Thyroid gland (tissue), 4 donors: ENCODE measurements at regions not wholly inside any gene's neighbourhood (a gene's known extent, or its start where the extent isn't known, plus 50 kb on each side); places are given as distances from the start of the nearest gene placed in this dataset.

ENCODE experiments used
- DNase-seq, 2 donors: peaks; one replicate each; pipeline ENCODE4 v3.0.0-alpha.2; 2019
- H3K27ac ChIP-seq, 3 donors: fragments of 200-600 bp; sonication (generic); 1 replicate in 2 of 3; 2 replicates in 1 of 3; pipeline ENCODE4 v1.5.1; 2016 to 2019; ENCODE audit warnings: mild to moderate bottlenecking in 1 of 3, moderate library complexity in 1 of 3
- H3K27me3 ChIP-seq: fragments of 200-600 bp; sonication (generic); one replicate; pipeline ENCODE4 v1.5.1; 2019
- H3K36me3 ChIP-seq, 2 donors: fragments of 200-600 bp; sonication (generic); one replicate each; pipeline ENCODE4 v1.5.1; 2016 to 2019
- H3K4me1 ChIP-seq, 2 donors: fragments of 200-600 bp; sonication (generic); one replicate each; pipeline ENCODE4 v1.5.1; 2017 to 2019
- H3K4me3 ChIP-seq, 3 donors: fragments of 200-600 bp; sonication (generic); replicated peaks in 1 of 3; 1 replicate in 2 of 3; 2 replicates in 1 of 3; pipeline ENCODE4 v1.5.1; 2016; ENCODE audit warnings: mild to moderate bottlenecking in 1 of 3
- H3K9me3 ChIP-seq: fragments of 200-600 bp; sonication (generic); one replicate; pipeline ENCODE4 v1.5.1; 2017
- CTCF ChIP-seq, 6 experiments: fragments of 200-600 bp in 3 of 6; fragments of 450-650 bp in 3 of 6; sonication (generic) in 3 of 6; IDR thresholded peaks; one replicate each; pipeline ENCODE4 v1.5.1; 2016 to 2019; ENCODE audit warnings: antibody characterized with exemption in 6 of 6, mild to moderate bottlenecking in 2 of 6, inconsistent platforms in 1 of 6, moderate library complexity in 1 of 6
- POLR2A ChIP-seq, 2 donors: fragments of 450-650 bp; IDR thresholded peaks; one replicate each; pipeline ENCODE4 v1.6.1; 2017; ENCODE audit warnings: antibody characterized with exemption in 2 of 2, mild to moderate bottlenecking in 2 of 2, moderate library complexity in 1 of 2
- WGBS, 2 donors: methylation state at CpG; one replicate each; pipeline ENCODE4 v1.1.5; 2017; 5-methylcytosine and 5-hydroxymethylcytosine counted together
- intact Hi-C: fragments of 100-400 bp; cut with DNase I; formaldehyde crosslinking; loops from one replicate; pipeline ENCODE4 v1.15.1; 2023

- 24 to 43% methylated on average over 2 of the region's 2 CpGs for whole genome bisulfite sequencing, 2 donors
- TF ChIP-seq POLR2A (IDR thresholded peaks at IDR 0.05) (no peak), CTCF (IDR thresholded peaks at IDR 0.05) (no peak)
- Histone ChIP-seq H3K4me1 (no peaks in the 10 kb centered on the region), H3K27me3 (no peaks in the 10 kb centered on the region), H3K9me3 (no peaks in the 10 kb centered on the region), H3K4me3 (no peak overlapping the region), H3K27ac (no peak overlapping the region), H3K36me3 (no peaks in the 10 kb centered on the region)
- no peak for DNase-seq
- intact Hi-C loops, result no loop called here
Observed at GRCh38 chr3:82001276-82001923, 240.0 kb upstream of the GBE1 start.

- Histone ChIP-seq H3K36me3 (no peaks in the 10 kb centered on the region), H3K4me1 (no peaks in the 10 kb centered on the region), H3K4me3 (no peak overlapping the region), H3K27me3 (no peaks in the 10 kb centered on the region), H3K27ac (no peak overlapping the region), H3K9me3 (no peaks in the 10 kb centered on the region)
- TF ChIP-seq POLR2A (IDR thresholded peaks at IDR 0.05), result no peak
- TF ChIP-seq CTCF (IDR thresholded peaks at IDR 0.05), result no peak
- intact Hi-C loops, result no loop called here
- DNase-seq, result peak in 1 of 2 donors; percentile 1
- WGBS, 2 donors, result 62 to 69% methylated on average over 1 of the region's 1 CpG
Observed at GRCh38 chr3:82000773-82001172, 239.3 kb upstream of the GBE1 start.

GRCh38 chr3:82000350-82000749, 238.9 kb upstream of the GBE1 start:
- WGBS, 2 donors, result 98 to 100% methylated on average over 1 of the region's 1 CpG
- intact Hi-C loops, result no loop called here
- no peak for DNase-seq
- no peaks in the 10 kb centered on the region for H3K4me1 ChIP-seq
- H3K4me3 ChIP-seq, result no peak overlapping the region
- no peaks in the 10 kb centered on the region for H3K36me3 ChIP-seq
- TF ChIP-seq CTCF (IDR thresholded peaks at IDR 0.05) (no peak), POLR2A (IDR thresholded peaks at IDR 0.05) (no peak)
- no peak overlapping the region for H3K27ac ChIP-seq
- no peaks in the 10 kb centered on the region for H3K9me3 ChIP-seq
- H3K27me3 ChIP-seq, result no peaks in the 10 kb centered on the region

- Histone ChIP-seq H3K4me3 (no peak overlapping the region), H3K27ac (no peak overlapping the region), H3K9me3 (no peaks in the 10 kb centered on the region), H3K36me3 (no peaks in the 10 kb centered on the region), H3K27me3 (no peaks in the 10 kb centered on the region), H3K4me1 (no peaks in the 10 kb centered on the region)
- WGBS, 2 donors, result 79 to 85% methylated on average over 3 of the region's 3 CpGs
- no peak for DNase-seq
- TF ChIP-seq POLR2A (IDR thresholded peaks at IDR 0.05), result no peak
- no peak for TF ChIP-seq CTCF (IDR thresholded peaks at IDR 0.05)
- intact Hi-C loops, result no loop called here
Observed at GRCh38 chr3:81998907-81999306, 237.5 kb upstream of the GBE1 start.

- Histone ChIP-seq H3K4me3 (no peak overlapping the region), H3K4me1 (no peaks in the 10 kb centered on the region), H3K27ac (no peak overlapping the region), H3K9me3 (no peaks in the 10 kb centered on the region), H3K27me3 (no peaks in the 10 kb centered on the region), H3K36me3 (no peaks in the 10 kb centered on the region)
- TF ChIP-seq CTCF (IDR thresholded peaks at IDR 0.05), result no peak
- TF ChIP-seq POLR2A (IDR thresholded peaks at IDR 0.05), result no peak
- peak in 1 of 2 donors; percentile 1 for DNase-seq
- 34 to 36% methylated on average over 2 of the region's 2 CpGs for WGBS, 2 donors
- intact Hi-C loops, result no loop called here
Observed at GRCh38 chr3:81998139-81998755, 236.8 kb upstream of the GBE1 start.
